ENCODE measurements at regions not wholly inside any gene's neighbourhood (a gene's known extent, or its start where the extent isn't known, plus 50 kb on each side); places are given as distances from the start of the nearest gene placed in this dataset.

DNA sequence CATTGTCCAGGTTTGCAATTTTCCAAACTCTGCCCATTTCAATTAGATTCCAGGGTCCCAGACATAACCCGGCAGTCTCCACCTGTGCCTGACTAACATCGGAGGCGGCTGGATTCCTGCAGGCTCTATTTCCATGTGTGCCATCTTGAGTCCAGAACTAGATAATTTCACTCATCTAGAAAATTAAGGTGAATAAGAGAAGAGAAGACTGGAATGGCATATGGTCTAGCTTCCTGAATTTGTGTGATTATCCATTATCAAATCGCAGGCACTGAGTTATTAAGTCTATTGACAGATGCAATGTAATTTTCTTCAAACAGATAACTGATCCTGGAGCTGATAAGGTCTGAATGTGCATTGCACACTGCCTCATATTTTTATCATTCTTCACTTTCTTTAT is 305.2 kb downstream of the ETAA1 start:
- TF ChIP-seq, protein P1, sequence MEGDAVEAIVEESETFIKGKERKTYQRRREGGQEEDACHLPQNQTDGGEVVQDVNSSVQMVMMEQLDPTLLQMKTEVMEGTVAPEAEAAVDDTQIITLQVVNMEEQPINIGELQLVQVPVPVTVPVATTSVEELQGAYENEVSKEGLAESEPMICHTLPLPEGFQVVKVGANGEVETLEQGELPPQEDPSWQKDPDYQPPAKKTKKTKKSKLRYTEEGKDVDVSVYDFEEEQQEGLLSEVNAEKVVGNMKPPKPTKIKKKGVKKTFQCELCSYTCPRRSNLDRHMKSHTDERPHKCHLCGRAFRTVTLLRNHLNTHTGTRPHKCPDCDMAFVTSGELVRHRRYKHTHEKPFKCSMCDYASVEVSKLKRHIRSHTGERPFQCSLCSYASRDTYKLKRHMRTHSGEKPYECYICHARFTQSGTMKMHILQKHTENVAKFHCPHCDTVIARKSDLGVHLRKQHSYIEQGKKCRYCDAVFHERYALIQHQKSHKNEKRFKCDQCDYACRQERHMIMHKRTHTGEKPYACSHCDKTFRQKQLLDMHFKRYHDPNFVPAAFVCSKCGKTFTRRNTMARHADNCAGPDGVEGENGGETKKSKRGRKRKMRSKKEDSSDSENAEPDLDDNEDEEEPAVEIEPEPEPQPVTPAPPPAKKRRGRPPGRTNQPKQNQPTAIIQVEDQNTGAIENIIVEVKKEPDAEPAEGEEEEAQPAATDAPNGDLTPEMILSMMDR (IDR thresholded peaks at IDR 0.05; ENCODE audit: extremely low read depth in 1 of 2, insufficient read depth in 1 of 2, low read depth in 1 of 2, low read length in 2 of 2) = no peak
- TF ChIP-seq EZH2 (IDR thresholded peaks at IDR 0.05; ENCODE audit: borderline replicate concordance, low read depth, low read length, severe bottlenecking) (no peak), POLR2A (IDR thresholded peaks at IDR 0.05; ENCODE audit: low read depth, low read length) (no peak), POLR2AphosphoS5 (IDR thresholded peaks at IDR 0.05; ENCODE audit: insufficient read depth, low read depth, low read length) (no peak), FOS (IDR thresholded peaks at IDR 0.05; ENCODE audit: borderline replicate concordance, insufficient read depth, low read length) (no peak), GATA2 (IDR thresholded peaks at IDR 0.05; ENCODE audit: insufficient read depth, insufficient read length, low read depth, low read length) (no peak), MYC (IDR thresholded peaks at IDR 0.05; ENCODE audit: low read depth, low read length) (no peak), JUN (IDR thresholded peaks at IDR 0.05; ENCODE audit: borderline replicate concordance, insufficient read depth, insufficient read length, low read depth) (no peak)
- TF ChIP-seq, protein P2, sequence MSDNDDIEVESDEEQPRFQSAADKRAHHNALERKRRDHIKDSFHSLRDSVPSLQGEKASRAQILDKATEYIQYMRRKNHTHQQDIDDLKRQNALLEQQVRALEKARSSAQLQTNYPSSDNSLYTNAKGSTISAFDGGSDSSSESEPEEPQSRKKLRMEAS (IDR thresholded peaks at IDR 0.05; ENCODE audit: insufficient read depth, insufficient read length) = no peak
